K562 (cell line): ENCODE measurements at regions not wholly inside any gene's neighbourhood (a gene's known extent, or its start where the extent isn't known, plus 50 kb on each side); places are given as distances from the start of the nearest gene placed in this dataset.

Experiments used
- BHLHE40 ChIP-seq: IDR thresholded peaks from 2 replicates; pipeline ENCODE4 v1.6.1; 2011; ENCODE audit warnings: low read length, improper control_type of control experiment
- ELF4 ChIP-seq: fragments of 450-650 bp; formaldehyde crosslinking; IDR thresholded peaks from 2 replicates; pipeline ENCODE4 v1.4.0; 2022; ENCODE audit warnings: missing genetic modification characterization
- EP300 ChIP-seq: IDR thresholded peaks from 2 replicates; pipeline ENCODE4 v1.6.1; 2012; ENCODE audit warnings: low read length, improper control_type of control experiment
- EZH2 ChIP-seq: IDR thresholded peaks from 2 replicates; pipeline ENCODE4 v1.6.1; 2012; ENCODE audit warnings: low read depth, mild to moderate bottlenecking, inconsistent platforms, low read length, borderline replicate concordance
- MEIS2 ChIP-seq: fragments of 450-650 bp; IDR thresholded peaks from 2 replicates; pipeline ENCODE4 v1.6.1; 2014; ENCODE audit warnings: mild to moderate bottlenecking; ENCODE audit not compliant: partially characterized antibody
- NR1H2 ChIP-seq: sonication (generic); formaldehyde crosslinking; IDR thresholded peaks from 2 replicates; pipeline ENCODE4 v1.4.0; 2020; ENCODE audit warnings: mild to moderate bottlenecking, missing genetic modification reagents
- POLR2AphosphoS5 ChIP-seq: IDR thresholded peaks from 2 replicates; pipeline ENCODE4 v1.6.1; 2011; ENCODE audit warnings: mild to moderate bottlenecking, low read depth, low read length, moderate library complexity; ENCODE audit not compliant: control insufficient read depth, insufficient read depth
- TEAD4 ChIP-seq, 2 experiments: sonication (generic) in 1 of 2; formaldehyde crosslinking in 1 of 2; IDR thresholded peaks; 2 replicates each; pipeline versions ENCODE4 v1.6.1 to v1.8.0; 2012 to 2022; ENCODE audit warnings: borderline replicate concordance in 1 of 2, inconsistent platforms in 1 of 2, low read length in 1 of 2, mild to moderate bottlenecking in 1 of 2, missing genetic modification reagents in 1 of 2
- ZNF143 ChIP-seq: sonication (generic); formaldehyde crosslinking; IDR thresholded peaks from 2 replicates; pipeline ENCODE4 v1.9.0; 2022; ENCODE audit warnings: mild to moderate bottlenecking, missing genetic modification reagents
- TF ChIP-seq, protein P1 (sequence below), 3 experiments: IDR thresholded peaks in 2 of 3; conservative IDR thresholded peaks in 1 of 3; 2 replicates each; pipeline ENCODE4 v1.5.1; 2011 to 2012; ENCODE audit warnings: low read length in 3 of 3, mild to moderate bottlenecking in 3 of 3, control low read depth in 2 of 3, improper control_type of control experiment in 1 of 3, inconsistent platforms in 1 of 3, low read depth in 1 of 3, mixed read lengths in 1 of 3, moderate library complexity in 1 of 3; ENCODE audit not compliant: insufficient read depth in 2 of 3
- TF ChIP-seq, protein P2 (sequence below): fragments of 250-450 bp; sonication (Bioruptor Pico); IDR thresholded peaks from 2 replicates; pipeline ENCODE4 v1.5.0; 2020; ENCODE audit warnings: mild to moderate bottlenecking
- TF ChIP-seq, protein P3 (sequence below): conservative IDR thresholded peaks from 2 replicates; pipeline ENCODE4 v1.6.1; 2011; ENCODE audit warnings: low read depth, mild to moderate bottlenecking, low read length; ENCODE audit not compliant: control insufficient read depth
- TF ChIP-seq, protein P4 (sequence below): sonication (generic); formaldehyde crosslinking; IDR thresholded peaks from 2 replicates; pipeline ENCODE4 v1.4.0; 2020; ENCODE audit warnings: mild to moderate bottlenecking, missing genetic modification reagents
- TF ChIP-seq, protein P5 (sequence below): fragments of 450-650 bp; IDR thresholded peaks from 2 replicates; pipeline ENCODE4 v1.6.1; 2016; ENCODE audit warnings: antibody characterized with exemption

DNA sequence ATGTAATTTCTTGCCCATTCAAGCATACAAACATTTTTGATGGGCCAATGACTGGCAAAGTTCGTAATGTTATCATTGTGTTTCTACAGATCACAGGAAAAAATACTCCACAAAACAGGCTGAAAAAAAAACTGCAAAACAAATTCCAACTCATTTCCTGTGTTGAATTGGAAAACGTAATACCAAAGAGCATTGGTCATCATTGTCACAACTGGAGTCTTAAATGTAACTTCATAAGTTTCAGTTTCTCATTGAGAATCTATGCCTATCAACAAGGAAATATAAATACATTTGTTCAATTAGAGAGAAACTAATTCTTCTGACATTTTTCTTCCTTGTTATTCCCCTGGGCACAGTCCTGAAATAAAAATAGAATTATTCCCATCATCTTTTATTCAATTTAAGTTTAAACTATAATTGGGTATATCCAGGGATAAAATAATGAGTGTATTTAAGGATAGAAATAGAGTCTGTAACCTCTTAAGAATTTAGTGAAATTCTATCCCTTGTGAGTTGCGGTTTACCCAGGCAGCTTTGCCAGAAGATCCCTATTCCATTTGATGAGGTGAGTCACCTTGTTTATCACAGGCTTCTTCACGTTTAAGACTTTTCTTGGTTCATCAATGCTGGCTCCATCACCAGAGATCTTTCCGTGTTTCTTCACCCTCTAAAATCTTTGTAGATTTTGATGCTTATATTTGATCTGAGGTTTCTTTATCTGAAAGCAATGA is 112.7 kb upstream of the ITGA1 start:
- TF ChIP-seq POLR2AphosphoS5 (no peak), NR1H2 (CRISPR knock-in tag) (no peak), ZNF143 (CRISPR knock-in tag) (no peak), BHLHE40 (no peak), ELF4 (CRISPR knock-in tag) (no peak), TEAD4 (IDR thresholded peaks at IDR 0.05; ENCODE audit: low read length) (no peak), TEAD4 (CRISPR knock-in tag; IDR thresholded peaks at IDR 0.05; ENCODE audit: borderline replicate concordance) (no peak), EP300 (no peak), MEIS2 (no peak), EZH2 (no peak)
- TF ChIP-seq, protein P1, sequence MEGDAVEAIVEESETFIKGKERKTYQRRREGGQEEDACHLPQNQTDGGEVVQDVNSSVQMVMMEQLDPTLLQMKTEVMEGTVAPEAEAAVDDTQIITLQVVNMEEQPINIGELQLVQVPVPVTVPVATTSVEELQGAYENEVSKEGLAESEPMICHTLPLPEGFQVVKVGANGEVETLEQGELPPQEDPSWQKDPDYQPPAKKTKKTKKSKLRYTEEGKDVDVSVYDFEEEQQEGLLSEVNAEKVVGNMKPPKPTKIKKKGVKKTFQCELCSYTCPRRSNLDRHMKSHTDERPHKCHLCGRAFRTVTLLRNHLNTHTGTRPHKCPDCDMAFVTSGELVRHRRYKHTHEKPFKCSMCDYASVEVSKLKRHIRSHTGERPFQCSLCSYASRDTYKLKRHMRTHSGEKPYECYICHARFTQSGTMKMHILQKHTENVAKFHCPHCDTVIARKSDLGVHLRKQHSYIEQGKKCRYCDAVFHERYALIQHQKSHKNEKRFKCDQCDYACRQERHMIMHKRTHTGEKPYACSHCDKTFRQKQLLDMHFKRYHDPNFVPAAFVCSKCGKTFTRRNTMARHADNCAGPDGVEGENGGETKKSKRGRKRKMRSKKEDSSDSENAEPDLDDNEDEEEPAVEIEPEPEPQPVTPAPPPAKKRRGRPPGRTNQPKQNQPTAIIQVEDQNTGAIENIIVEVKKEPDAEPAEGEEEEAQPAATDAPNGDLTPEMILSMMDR (IDR thresholded peaks at IDR 0.05 in 2 of 3, conservative IDR thresholded peaks at IDR 0.05 in 1 of 3; ENCODE audit: insufficient read depth in 2 of 3, low read depth in 1 of 3, low read length in 3 of 3), result no peak
- TF ChIP-seq, protein P2, sequence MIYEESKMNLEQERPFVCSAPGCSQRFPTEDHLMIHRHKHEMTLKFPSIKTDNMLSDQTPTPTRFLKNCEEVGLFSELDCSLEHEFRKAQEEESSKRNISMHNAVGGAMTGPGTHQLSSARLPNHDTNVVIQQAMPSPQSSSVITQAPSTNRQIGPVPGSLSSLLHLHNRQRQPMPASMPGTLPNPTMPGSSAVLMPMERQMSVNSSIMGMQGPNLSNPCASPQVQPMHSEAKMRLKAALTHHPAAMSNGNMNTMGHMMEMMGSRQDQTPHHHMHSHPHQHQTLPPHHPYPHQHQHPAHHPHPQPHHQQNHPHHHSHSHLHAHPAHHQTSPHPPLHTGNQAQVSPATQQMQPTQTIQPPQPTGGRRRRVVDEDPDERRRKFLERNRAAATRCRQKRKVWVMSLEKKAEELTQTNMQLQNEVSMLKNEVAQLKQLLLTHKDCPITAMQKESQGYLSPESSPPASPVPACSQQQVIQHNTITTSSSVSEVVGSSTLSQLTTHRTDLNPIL, result no peak
- TF ChIP-seq, protein P3, sequence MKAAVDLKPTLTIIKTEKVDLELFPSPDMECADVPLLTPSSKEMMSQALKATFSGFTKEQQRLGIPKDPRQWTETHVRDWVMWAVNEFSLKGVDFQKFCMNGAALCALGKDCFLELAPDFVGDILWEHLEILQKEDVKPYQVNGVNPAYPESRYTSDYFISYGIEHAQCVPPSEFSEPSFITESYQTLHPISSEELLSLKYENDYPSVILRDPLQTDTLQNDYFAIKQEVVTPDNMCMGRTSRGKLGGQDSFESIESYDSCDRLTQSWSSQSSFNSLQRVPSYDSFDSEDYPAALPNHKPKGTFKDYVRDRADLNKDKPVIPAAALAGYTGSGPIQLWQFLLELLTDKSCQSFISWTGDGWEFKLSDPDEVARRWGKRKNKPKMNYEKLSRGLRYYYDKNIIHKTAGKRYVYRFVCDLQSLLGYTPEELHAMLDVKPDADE, result no peak
- TF ChIP-seq, protein P4, sequence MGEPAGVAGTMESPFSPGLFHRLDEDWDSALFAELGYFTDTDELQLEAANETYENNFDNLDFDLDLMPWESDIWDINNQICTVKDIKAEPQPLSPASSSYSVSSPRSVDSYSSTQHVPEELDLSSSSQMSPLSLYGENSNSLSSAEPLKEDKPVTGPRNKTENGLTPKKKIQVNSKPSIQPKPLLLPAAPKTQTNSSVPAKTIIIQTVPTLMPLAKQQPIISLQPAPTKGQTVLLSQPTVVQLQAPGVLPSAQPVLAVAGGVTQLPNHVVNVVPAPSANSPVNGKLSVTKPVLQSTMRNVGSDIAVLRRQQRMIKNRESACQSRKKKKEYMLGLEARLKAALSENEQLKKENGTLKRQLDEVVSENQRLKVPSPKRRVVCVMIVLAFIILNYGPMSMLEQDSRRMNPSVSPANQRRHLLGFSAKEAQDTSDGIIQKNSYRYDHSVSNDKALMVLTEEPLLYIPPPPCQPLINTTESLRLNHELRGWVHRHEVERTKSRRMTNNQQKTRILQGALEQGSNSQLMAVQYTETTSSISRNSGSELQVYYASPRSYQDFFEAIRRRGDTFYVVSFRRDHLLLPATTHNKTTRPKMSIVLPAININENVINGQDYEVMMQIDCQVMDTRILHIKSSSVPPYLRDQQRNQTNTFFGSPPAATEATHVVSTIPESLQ, result no peak
- TF ChIP-seq, protein P5, sequence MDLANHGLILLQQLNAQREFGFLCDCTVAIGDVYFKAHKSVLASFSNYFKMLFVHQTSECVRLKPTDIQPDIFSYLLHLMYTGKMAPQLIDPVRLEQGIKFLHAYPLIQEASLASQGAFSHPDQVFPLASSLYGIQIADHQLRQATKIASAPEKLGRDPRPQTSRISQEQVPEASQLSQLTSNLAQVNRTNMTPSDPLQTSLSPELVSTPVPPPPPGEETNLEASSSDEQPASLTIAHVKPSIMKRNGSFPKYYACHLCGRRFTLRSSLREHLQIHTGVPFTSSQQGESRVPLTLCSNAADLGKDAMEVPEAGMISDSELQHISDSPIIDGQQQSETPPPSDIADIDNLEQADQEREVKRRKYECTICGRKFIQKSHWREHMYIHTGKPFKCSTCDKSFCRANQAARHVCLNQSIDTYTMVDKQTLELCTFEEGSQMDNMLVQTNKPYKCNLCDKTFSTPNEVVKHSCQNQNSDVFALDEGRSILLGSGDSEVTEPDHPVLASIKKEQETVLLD, result no peak
